Vagina (tissue), 2 donors: ENCODE measurements at regions not wholly inside any gene's neighbourhood (a gene's known extent, or its start where the extent isn't known, plus 50 kb on each side); places are given as distances from the start of the nearest gene placed in this dataset.

Experiments
- POLR2A ChIP-seq, 2 donors: fragments of 450-650 bp; IDR thresholded peaks; one replicate each; pipeline ENCODE4 v1.6.1; 2017; ENCODE audit warnings: antibody characterized with exemption in 2 of 2, mild to moderate bottlenecking in 2 of 2, moderate library complexity in 2 of 2
- TF ChIP-seq, protein P1 (sequence below), 3 experiments: fragments of 450-650 bp in 2 of 3; fragments of 200-600 bp in 1 of 3; sonication (generic) in 1 of 3; IDR thresholded peaks; one replicate each; pipeline ENCODE4 v1.5.1; 2017 to 2019; ENCODE audit warnings: antibody characterized with exemption in 3 of 3, mild to moderate bottlenecking in 2 of 3, moderate library complexity in 2 of 3

DNA sequence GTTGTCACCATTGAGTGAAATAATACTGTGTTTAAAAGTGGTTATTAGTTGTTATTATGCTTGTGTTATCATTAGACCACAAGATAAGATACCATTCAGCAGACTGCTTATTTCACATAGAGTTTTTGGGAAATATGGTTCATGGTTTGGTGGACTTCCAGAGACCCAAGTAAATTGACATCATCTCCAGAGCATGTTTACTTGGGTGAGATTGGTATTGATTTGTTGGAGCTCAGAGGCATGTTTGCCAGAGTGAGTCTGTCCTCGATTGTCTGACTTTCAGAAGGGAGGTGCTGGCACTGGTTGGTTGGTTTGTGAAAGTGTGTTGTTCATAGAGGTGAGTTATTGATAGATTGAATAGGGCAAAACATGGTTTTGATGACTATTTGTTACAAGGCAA is 291.4 kb downstream of the TGFB2 start:
- TF ChIP-seq, protein P1, sequence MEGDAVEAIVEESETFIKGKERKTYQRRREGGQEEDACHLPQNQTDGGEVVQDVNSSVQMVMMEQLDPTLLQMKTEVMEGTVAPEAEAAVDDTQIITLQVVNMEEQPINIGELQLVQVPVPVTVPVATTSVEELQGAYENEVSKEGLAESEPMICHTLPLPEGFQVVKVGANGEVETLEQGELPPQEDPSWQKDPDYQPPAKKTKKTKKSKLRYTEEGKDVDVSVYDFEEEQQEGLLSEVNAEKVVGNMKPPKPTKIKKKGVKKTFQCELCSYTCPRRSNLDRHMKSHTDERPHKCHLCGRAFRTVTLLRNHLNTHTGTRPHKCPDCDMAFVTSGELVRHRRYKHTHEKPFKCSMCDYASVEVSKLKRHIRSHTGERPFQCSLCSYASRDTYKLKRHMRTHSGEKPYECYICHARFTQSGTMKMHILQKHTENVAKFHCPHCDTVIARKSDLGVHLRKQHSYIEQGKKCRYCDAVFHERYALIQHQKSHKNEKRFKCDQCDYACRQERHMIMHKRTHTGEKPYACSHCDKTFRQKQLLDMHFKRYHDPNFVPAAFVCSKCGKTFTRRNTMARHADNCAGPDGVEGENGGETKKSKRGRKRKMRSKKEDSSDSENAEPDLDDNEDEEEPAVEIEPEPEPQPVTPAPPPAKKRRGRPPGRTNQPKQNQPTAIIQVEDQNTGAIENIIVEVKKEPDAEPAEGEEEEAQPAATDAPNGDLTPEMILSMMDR (IDR thresholded peaks at IDR 0.05) = no peak
- TF ChIP-seq POLR2A (IDR thresholded peaks at IDR 0.05) = no peak
